GM23338 (cell line): ENCODE measurements at regions not wholly inside any gene's neighbourhood (a gene's known extent, or its start where the extent isn't known, plus 50 kb on each side); places are given as distances from the start of the nearest gene placed in this dataset.

Source experiments
- ATAC-seq: fragments of 200-7000 bp; cut with Tn5 transposase; 3 replicates; pipeline ENCODE4 v1.9.1; 2020
- DNase-seq: peaks from one replicate; pipeline ENCODE4 v3.0.0-alpha.2; 2015; ENCODE audit warnings: low spot score
- H2AFZ ChIP-seq: fragments of 200-600 bp; sonication (generic); 2 replicates; pipeline ENCODE4 v1.8.0; 2016; ENCODE audit warnings: antibody characterized with exemption, mild to moderate bottlenecking, moderate library complexity
- H3F3A ChIP-seq: fragments of 200-600 bp; sonication (generic); replicated peaks from 2 replicates; pipeline ENCODE4 v1.8.0; 2017; ENCODE audit warnings: antibody characterized with exemption, mixed run types, low read depth
- H3K27ac ChIP-seq: fragments of 200-600 bp; sonication (generic); 2 replicates; pipeline ENCODE4 v1.6.1; 2016; ENCODE audit warnings: low read depth
- H3K27me3 ChIP-seq: fragments of 200-600 bp; sonication (generic); 2 replicates; pipeline ENCODE4 v1.8.0; 2016; ENCODE audit warnings: mild to moderate bottlenecking, mixed run types, moderate library complexity; ENCODE audit not compliant: insufficient read depth
- H3K36me3 ChIP-seq: fragments of 200-600 bp; sonication (generic); 2 replicates; pipeline ENCODE4 v1.8.0; 2016; ENCODE audit warnings: mild to moderate bottlenecking; ENCODE audit not compliant: insufficient read depth
- H3K4me1 ChIP-seq: fragments of 200-600 bp; sonication (generic); 2 replicates; pipeline ENCODE4 v1.8.0; 2016; ENCODE audit warnings: mild to moderate bottlenecking, moderate library complexity; ENCODE audit not compliant: insufficient read depth
- H3K4me2 ChIP-seq: fragments of 200-600 bp; sonication (generic); 2 replicates; pipeline ENCODE4 v1.7.1; 2017; ENCODE audit warnings: mixed run types
- H3K4me3 ChIP-seq: fragments of 200-600 bp; sonication (generic); 2 replicates; pipeline ENCODE4 v1.6.1; 2016; ENCODE audit warnings: mixed run types
- H3K79me2 ChIP-seq: fragments of 200-600 bp; sonication (generic); replicated peaks from 2 replicates; pipeline ENCODE4 v1.8.0; 2017; ENCODE audit warnings: mild to moderate bottlenecking; ENCODE audit not compliant: insufficient read depth
- H3K9me2 ChIP-seq: fragments of 200-600 bp; sonication (generic); 2 replicates; pipeline ENCODE4 v1.8.0; 2017; ENCODE audit not compliant: insufficient read depth
- H4K20me1 ChIP-seq: fragments of 200-600 bp; sonication (generic); replicated peaks from 2 replicates; pipeline ENCODE4 v1.8.0; 2017; ENCODE audit warnings: mild to moderate bottlenecking; ENCODE audit not compliant: insufficient read depth
- H3K27ac Mint-ChIP-seq: 2 replicates; pipeline ENCODE4 v1.8.0; 2020; ENCODE audit warnings: inconsistent platforms, mild to moderate bottlenecking, moderate library complexity, mixed read lengths
- H3K27me3 Mint-ChIP-seq: 3 replicates; pipeline ENCODE4 v1.8.0; 2022; ENCODE audit warnings: low read depth, mild to moderate bottlenecking, moderate library complexity, mixed read lengths, inconsistent platforms; ENCODE audit not compliant: insufficient read depth, poor library complexity
- H3K36me3 Mint-ChIP-seq: 3 replicates; pipeline ENCODE4 v1.8.0; 2021; ENCODE audit warnings: low read depth, mild to moderate bottlenecking, inconsistent platforms, moderate library complexity, mixed read lengths
- H3K4me1 Mint-ChIP-seq: 3 replicates; pipeline ENCODE4 v1.8.0; 2020; ENCODE audit warnings: mild to moderate bottlenecking, inconsistent platforms, mixed read lengths
- H3K4me3 Mint-ChIP-seq: 3 replicates; pipeline ENCODE4 v1.8.0; 2021; ENCODE audit warnings: moderate library complexity, mild to moderate bottlenecking, inconsistent platforms, mixed read lengths
- H3K9me3 Mint-ChIP-seq: 3 replicates; pipeline ENCODE4 v1.8.0; 2020; ENCODE audit warnings: moderate library complexity, mild to moderate bottlenecking, inconsistent platforms, mixed read lengths
- CREB1 ChIP-seq: fragments of 250-450 bp; sonication (Bioruptor Pico); IDR thresholded peaks from 2 replicates; pipeline ENCODE4 v1.5.0; 2020; ENCODE audit warnings: low read depth, mild to moderate bottlenecking, moderate library complexity
- CTCF ChIP-seq, 2 experiments: fragments of 200-600 bp in 1 of 2; sonication (generic) in 1 of 2; conservative IDR thresholded peaks; 2 replicates each; pipeline versions ENCODE4 v1.5.1 to v1.6.1; 2016 to 2017; ENCODE audit warnings: antibody characterized with exemption in 2 of 2, low read depth in 2 of 2, mild to moderate bottlenecking in 2 of 2, moderate library complexity in 1 of 2
- ETS1 ChIP-seq: IDR thresholded peaks from 2 replicates; pipeline ENCODE4 v1.6.1; 2016; ENCODE audit warnings: antibody characterized with exemption
- EZH2 ChIP-seq: fragments of 200-600 bp; sonication (generic); IDR thresholded peaks from one replicate; pipeline ENCODE4 v1.8.0; 2017; ENCODE audit warnings: antibody characterized with exemption, mild to moderate bottlenecking, low read depth; ENCODE audit not compliant: unreplicated experiment
- EZH2phosphoT487 ChIP-seq: fragments of 200-600 bp; sonication (generic); IDR thresholded peaks from one replicate; pipeline ENCODE4 v1.8.1; 2018; ENCODE audit warnings: antibody characterized with exemption; ENCODE audit not compliant: unreplicated experiment
- JUNB ChIP-seq: IDR thresholded peaks from one replicate; pipeline ENCODE4 v1.6.1; 2016; ENCODE audit warnings: antibody characterized with exemption; ENCODE audit not compliant: unreplicated experiment
- NANOG ChIP-seq: IDR thresholded peaks from 2 replicates; pipeline ENCODE4 v1.6.1; 2016; ENCODE audit warnings: antibody characterized with exemption, borderline replicate concordance
- POLR2AphosphoS5 ChIP-seq: IDR thresholded peaks from 2 replicates; pipeline ENCODE4 v1.6.1; 2016; ENCODE audit warnings: antibody characterized with exemption, low read depth
- REST ChIP-seq: IDR thresholded peaks from one replicate; pipeline ENCODE4 v1.6.1; 2018; ENCODE audit warnings: antibody characterized with exemption; ENCODE audit not compliant: unreplicated experiment
- STAT1 ChIP-seq: IDR thresholded peaks from one replicate; pipeline ENCODE4 v1.6.1; 2016; ENCODE audit warnings: antibody characterized with exemption; ENCODE audit not compliant: unreplicated experiment
- ZNF114 ChIP-seq: fragments of 250-450 bp; sonication (Bioruptor Pico); IDR thresholded peaks from 2 replicates; pipeline ENCODE4 v1.5.0; 2020; ENCODE audit warnings: mild to moderate bottlenecking, moderate library complexity
- ZNF331 ChIP-seq: fragments of 250-450 bp; sonication (Bioruptor Pico); IDR thresholded peaks from 2 replicates; pipeline ENCODE4 v1.5.0; 2020; ENCODE audit warnings: low read depth, mild to moderate bottlenecking, moderate library complexity
- TF ChIP-seq, protein P1 (sequence below): fragments of 250-450 bp; sonication (Bioruptor Pico); IDR thresholded peaks from 2 replicates; pipeline ENCODE4 v1.5.0; 2020; ENCODE audit warnings: mild to moderate bottlenecking, moderate library complexity

DNA sequence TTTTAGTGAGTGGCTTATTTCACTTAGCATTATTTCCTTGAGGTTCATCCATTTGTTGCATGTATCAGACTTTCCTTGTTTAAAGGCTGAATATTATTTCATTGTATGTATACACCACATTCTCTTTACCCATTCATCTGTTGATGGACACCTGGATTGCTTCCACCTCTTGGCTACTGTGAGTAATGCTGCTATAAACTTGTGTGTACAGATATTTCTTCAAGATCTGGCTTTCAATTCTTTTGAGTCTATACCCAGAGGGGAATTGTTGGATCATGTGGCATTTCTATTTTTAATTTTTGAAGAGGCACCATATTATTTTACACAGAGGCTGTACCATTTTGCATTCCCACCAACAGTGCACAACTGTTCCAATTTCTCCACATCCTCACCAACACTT is 313.5 kb downstream of the RPLP1 start:
- H3K79me2 ChIP-seq = no peaks in the 10 kb centered on the region
- Mint-ChIP-seq H3K9me3 (no peaks in the 10 kb centered on the region; the same call in 2 of the 3 replicates), H3K4me3 (no peak overlapping the region), H3K27me3 (peaks cover 2% of the 10 kb centered on the region), H3K27ac (no peak overlapping the region), H3K36me3 (no peaks in the 10 kb centered on the region), H3K4me1 (peaks cover 4% of the 10 kb centered on the region; the same call in 2 of the 3 replicates)
- H3K36me3 ChIP-seq = no peaks in the 10 kb centered on the region
- DNase-seq (no peak), ATAC-seq (no peak)
- H3F3A ChIP-seq = no peaks in the 10 kb centered on the region
- H3K4me2 ChIP-seq = no peak overlapping the region
- no peak for TF ChIP-seq POLR2AphosphoS5
- TF ChIP-seq STAT1 = no peak
- no peak for TF ChIP-seq ZNF331 (CRISPR knock-in tag)
- no peak for TF ChIP-seq ZNF114 (CRISPR knock-in tag)
- TF ChIP-seq NANOG = no peak
- no peak for TF ChIP-seq CTCF (conservative IDR thresholded peaks at IDR 0.05; ENCODE audit: low read depth in 2 of 2)
- TF ChIP-seq, protein P1, sequence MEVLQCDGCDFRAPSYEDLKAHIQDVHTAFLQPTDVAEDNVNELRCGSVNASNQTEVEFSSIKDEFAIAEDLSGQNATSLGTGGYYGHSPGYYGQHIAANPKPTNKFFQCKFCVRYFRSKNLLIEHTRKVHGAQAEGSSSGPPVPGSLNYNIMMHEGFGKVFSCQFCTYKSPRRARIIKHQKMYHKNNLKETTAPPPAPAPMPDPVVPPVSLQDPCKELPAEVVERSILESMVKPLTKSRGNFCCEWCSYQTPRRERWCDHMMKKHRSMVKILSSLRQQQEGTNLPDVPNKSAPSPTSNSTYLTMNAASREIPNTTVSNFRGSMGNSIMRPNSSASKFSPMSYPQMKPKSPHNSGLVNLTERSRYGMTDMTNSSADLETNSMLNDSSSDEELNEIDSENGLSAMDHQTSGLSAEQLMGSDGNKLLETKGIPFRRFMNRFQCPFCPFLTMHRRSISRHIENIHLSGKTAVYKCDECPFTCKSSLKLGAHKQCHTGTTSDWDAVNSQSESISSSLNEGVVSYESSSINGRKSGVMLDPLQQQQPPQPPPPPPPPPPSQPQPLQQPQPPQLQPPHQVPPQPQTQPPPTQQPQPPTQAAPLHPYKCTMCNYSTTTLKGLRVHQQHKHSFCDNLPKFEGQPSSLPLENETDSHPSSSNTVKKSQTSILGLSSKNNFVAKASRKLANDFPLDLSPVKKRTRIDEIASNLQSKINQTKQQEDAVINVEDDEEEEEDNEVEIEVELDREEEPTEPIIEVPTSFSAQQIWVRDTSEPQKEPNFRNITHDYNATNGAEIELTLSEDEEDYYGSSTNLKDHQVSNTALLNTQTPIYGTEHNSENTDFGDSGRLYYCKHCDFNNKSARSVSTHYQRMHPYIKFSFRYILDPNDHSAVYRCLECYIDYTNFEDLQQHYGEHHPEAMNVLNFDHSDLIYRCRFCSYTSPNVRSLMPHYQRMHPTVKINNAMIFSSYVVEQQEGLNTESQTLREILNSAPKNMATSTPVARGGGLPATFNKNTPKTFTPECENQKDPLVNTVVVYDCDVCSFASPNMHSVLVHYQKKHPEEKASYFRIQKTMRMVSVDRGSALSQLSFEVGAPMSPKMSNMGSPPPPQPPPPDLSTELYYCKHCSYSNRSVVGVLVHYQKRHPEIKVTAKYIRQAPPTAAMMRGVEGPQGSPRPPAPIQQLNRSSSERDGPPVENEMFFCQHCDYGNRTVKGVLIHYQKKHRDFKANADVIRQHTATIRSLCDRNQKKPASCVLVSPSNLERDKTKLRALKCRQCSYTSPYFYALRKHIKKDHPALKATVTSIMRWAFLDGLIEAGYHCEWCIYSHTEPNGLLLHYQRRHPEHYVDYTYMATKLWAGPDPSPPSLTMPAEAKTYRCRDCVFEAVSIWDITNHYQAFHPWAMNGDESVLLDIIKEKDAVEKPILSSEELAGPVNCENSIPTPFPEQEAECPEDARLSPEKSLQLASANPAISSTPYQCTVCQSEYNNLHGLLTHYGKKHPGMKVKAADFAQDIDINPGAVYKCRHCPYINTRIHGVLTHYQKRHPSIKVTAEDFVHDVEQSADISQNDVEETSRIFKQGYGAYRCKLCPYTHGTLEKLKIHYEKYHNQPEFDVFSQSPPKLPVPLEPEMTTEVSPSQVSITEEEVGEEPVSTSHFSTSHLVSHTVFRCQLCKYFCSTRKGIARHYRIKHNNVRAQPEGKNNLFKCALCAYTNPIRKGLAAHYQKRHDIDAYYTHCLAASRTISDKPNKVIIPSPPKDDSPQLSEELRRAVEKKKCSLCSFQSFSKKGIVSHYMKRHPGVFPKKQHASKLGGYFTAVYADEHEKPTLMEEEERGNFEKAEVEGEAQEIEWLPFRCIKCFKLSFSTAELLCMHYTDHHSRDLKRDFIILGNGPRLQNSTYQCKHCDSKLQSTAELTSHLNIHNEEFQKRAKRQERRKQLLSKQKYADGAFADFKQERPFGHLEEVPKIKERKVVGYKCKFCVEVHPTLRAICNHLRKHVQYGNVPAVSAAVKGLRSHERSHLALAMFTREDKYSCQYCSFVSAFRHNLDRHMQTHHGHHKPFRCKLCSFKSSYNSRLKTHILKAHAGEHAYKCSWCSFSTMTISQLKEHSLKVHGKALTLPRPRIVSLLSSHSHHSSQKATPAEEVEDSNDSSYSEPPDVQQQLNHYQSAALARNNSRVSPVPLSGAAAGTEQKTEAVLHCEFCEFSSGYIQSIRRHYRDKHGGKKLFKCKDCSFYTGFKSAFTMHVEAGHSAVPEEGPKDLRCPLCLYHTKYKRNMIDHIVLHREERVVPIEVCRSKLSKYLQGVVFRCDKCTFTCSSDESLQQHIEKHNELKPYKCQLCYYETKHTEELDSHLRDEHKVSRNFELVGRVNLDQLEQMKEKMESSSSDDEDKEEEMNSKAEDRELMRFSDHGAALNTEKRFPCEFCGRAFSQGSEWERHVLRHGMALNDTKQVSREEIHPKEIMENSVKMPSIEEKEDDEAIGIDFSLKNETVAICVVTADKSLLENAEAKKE (CRISPR knock-in tag) = no peak
- TF ChIP-seq JUNB = no peak
- TF ChIP-seq CREB1 (CRISPR knock-in tag) = no peak
- TF ChIP-seq EZH2 = no peak
- no peak for TF ChIP-seq ETS1
- no peak for TF ChIP-seq REST
- no peak for TF ChIP-seq EZH2phosphoT487
- H3K27me3 ChIP-seq = no peaks in the 10 kb centered on the region
- H3K4me1 ChIP-seq = no peaks in the 10 kb centered on the region
- H4K20me1 ChIP-seq = no peaks in the 10 kb centered on the region
- H3K9me2 ChIP-seq = no peaks in the 10 kb centered on the region
- H3K4me3 ChIP-seq = no peak overlapping the region
- H2AFZ ChIP-seq = no peak overlapping the region
- no peak overlapping the region for H3K27ac ChIP-seq
